GM13977 (cell line): ENCODE measurements at regions not wholly inside any gene's neighbourhood (a gene's known extent, or its start where the extent isn't known, plus 50 kb on each side); places are given as distances from the start of the nearest gene placed in this dataset.

Experiments used
- DNase-seq: peaks from one replicate; pipeline ENCODE4 v3.0.0; 2012; ENCODE audit warnings: low spot score
- in situ Hi-C: fragments of 300-500 bp; cut with MboI; formaldehyde crosslinking; loops from one replicate; pipeline ENCODE4 v1.12.0; 2022; ENCODE audit warnings: low sequenced_read_pairs, low pct_unique_long_range_greater_than_20kb, mixed read lengths, inconsistent platforms; ENCODE audit not compliant: unreplicated experiment
- TF ChIP-seq, protein P1 (sequence below): IDR thresholded peaks from 2 replicates; pipeline ENCODE4 v1.5.1; 2012; ENCODE audit warnings: mild to moderate bottlenecking, control low read depth; ENCODE audit not compliant: insufficient read depth; ENCODE audit errors: extremely low read depth, missing control alignments

DNA sequence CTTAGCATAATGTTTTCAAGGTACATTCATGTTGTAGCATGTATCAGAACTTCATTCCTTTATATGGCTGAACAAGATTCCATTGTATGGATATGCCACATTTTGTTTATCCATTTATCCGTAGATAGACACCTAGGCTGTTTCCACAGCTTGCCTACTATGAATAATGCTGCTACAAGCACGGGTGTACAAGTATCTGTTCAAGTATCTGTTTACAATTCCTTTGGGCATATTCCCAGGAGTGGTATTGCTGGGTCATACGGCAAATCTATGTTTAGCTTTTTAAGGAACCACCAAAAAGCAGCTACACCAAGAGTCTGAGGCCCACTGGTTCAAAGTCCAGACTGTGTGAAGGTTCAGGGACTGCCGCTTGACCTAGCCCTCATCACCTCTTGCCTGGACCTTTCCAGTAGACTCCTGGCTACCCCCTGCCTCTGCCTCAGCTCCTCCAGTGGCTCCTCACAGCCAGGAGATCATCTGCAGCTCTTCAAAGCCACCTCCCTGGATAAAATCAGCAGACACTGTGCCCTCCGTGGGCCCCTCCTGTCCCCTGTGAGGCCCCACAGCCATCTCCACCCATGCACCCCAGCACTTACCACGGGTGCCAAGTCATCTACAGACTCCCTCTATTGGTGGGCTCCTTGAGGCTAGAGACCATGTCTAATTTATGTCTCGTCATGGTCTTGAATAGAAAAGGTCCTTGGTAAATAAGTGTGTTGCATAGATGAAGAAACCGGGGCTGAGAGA, 160.3 kb downstream of the MN1 start:
- in situ Hi-C loops: no loop called here
- TF ChIP-seq, protein P1, sequence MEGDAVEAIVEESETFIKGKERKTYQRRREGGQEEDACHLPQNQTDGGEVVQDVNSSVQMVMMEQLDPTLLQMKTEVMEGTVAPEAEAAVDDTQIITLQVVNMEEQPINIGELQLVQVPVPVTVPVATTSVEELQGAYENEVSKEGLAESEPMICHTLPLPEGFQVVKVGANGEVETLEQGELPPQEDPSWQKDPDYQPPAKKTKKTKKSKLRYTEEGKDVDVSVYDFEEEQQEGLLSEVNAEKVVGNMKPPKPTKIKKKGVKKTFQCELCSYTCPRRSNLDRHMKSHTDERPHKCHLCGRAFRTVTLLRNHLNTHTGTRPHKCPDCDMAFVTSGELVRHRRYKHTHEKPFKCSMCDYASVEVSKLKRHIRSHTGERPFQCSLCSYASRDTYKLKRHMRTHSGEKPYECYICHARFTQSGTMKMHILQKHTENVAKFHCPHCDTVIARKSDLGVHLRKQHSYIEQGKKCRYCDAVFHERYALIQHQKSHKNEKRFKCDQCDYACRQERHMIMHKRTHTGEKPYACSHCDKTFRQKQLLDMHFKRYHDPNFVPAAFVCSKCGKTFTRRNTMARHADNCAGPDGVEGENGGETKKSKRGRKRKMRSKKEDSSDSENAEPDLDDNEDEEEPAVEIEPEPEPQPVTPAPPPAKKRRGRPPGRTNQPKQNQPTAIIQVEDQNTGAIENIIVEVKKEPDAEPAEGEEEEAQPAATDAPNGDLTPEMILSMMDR: no peak
- DNase-seq: no peak

DNA sequence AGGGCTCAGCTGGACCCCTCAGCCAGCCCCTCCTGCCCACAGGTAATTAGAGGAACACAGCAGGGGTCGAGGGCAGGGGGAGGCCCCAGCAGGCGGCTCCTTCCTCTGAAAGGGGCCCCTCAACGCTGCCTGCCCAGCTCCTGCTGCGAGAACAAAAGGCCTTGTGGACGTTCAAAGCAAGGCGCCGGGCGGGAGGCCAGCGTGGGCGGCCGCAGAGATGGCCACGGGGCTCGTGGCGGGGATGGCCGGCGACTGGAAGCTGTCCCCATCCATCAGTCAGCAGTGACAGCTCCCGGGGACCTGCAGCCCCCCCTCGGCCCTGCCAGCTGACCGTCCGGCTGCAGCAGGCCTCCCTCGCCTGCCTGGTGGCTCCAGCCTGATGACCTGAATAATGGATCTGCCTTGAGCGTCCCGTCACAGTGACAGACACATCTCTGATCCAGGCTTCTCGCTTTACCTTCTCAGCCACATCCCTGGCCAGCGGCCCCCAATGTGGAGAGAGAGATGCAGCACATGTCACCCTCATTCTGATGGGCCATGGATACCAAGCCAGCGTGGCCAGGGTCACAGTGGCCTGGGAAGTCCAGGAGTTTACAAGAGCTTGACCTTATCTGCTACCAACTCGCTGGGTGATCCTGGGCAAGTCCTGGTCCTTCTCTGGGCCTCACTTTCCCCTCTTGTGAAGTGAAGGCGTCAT, 159.3 kb downstream of the MN1 start:
- in situ Hi-C loops: no loop called here
- TF ChIP-seq, protein P1: no peak

DNA sequence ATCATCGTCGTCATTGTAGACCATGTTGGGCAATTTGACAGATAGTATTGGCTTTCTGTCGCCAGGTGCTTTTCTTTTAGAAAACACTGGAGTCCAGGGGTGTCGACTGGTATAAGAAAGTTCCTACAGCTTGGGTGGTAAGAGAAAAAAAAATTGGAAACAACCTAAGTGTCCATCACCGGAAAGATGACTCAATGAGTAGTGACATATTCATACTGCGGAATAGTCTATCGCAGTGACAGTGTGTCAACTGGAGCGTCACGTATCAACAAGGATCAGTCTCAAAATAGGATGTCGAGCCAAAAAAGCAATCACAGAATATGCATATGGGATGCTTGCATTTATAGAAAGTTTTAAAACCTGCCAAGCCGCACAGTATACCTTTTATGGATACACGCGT, 157.6 kb downstream of the MN1 start:
- no peak for DNase-seq
- in situ Hi-C loops: no loop called here
- TF ChIP-seq, protein P1: no peak

More for the DNA sequence above, 159.3 kb downstream of the MN1 start:
- DNase-seq: no peak

DNA sequence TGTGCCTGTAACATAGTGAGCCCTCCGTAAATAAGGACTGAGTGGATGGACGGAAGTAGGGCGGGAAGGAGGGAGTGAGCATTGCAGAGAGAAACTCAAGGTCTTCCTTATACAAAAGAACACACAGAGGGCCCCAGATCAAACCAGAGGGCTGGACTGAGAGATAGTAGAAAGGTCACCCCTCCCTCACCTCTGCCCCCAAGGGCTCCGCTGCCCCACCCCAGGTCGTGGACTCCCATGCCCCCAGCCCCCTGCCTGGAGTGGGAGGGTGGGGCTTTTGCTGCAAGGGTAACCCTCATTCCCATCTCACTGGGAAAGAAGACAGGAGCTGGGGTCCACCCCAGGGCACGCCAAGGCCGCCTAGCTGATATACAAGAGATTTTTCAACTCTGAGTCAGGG, 157.0 kb downstream of the MN1 start:
- no peak for DNase-seq
- TF ChIP-seq, protein P1: no peak
- in situ Hi-C loops: no loop called here

DNA sequence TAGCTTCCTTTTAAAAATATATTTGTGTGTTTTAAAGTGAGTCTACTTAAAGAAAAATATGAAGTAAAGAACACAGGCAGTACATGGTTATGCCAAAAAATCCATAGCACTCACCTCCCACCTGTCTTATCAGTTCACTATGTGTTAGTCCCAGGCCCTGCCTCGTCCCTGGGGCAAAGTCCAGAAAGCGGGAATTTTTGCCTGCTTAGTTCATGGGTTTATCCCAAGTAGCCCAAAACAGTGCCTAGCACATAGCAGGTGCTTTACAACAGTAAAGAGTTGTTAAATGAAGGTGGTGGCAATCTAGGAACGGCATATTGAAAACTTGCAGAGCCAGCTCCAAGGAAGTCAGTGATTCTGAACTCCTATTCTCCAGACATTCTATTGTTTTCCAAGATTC, 154.0 kb downstream of the MN1 start:
- in situ Hi-C loops: no loop called here

DNA sequence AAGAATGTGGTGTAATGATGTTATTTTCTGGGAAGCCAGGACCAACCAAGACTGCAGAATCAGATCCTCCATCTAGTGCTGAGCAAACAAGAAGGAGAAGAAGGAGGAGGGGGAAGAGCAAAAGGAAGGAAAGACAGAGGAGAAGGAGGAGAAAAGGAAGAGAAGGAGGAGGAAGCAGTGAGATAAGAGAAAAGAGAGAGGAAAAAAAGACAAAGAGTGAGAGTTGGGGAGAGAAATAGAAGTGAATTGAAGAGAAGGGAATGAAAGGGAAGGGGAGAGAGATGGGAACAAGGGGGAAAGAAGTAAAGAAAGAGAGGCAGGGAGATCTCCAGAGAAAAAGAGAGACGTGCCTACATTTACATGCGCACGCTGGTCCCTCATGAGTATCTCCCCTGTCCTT, 153.5 kb downstream of the MN1 start:
- TF ChIP-seq, protein P1: no peak
- in situ Hi-C loops: no loop called here
- no peak for DNase-seq

More for the DNA sequence above, 154.0 kb downstream of the MN1 start:
- DNase-seq: no peak
- TF ChIP-seq, protein P1: no peak
